ENCODE measurements at regions not wholly inside any gene's neighbourhood (a gene's known extent, or its start where the extent isn't known, plus 50 kb on each side); places are given as distances from the start of the nearest gene placed in this dataset.

GRCh38 chr1:90851711-90852050 is 134.6 kb upstream of the BARHL2 start:
- no peaks in the 10 kb centered on the region for H3K27me3 ChIP-seq (ENCODE audit: insufficient read depth in 3 of 3, low read length in 2 of 3)
- 0 to 2% (median 1%) methylated on average over 16 to 21 of the region's 21 CpGs for WGBS, 3 donors
- peak overlapping the region; percentile 98 for H3K4me3 ChIP-seq

GRCh38 chr1:90850898-90851710 is 134.0 kb upstream of the BARHL2 start:
- no peaks in the 10 kb centered on the region for H3K9me3 ChIP-seq
- H3K36me3 ChIP-seq (ENCODE audit: insufficient read depth in 1 of 2, low read depth in 1 of 2): no peaks in the 10 kb centered on the region
- ATAC-seq (peak; percentile 96 to 99 (median 98)), DNase-seq (peak; percentile 85 to 91)
- intact Hi-C loops (cut with DNase I): loop anchor here in 1 of 2 donors (10.0 kb wide), 2 partner anchors 136 to 174 kb away; partner anchors contain the start of genes BARHL2 and ZNF644
- 0% methylated on average over 60 to 79 of the region's 79 CpGs for WGBS, 3 donors
- peak overlapping the region; percentile 98 for H3K4me3 ChIP-seq
- peak; percentile 82 for TF ChIP-seq CTCF (IDR thresholded peaks at IDR 0.05)
- no peaks in the 10 kb centered on the region for H3K27me3 ChIP-seq (ENCODE audit: insufficient read depth in 3 of 3, low read length in 2 of 3)
- peak overlapping the region; percentile 46 for H3K27ac ChIP-seq
- peaks cover 9% of the 10 kb centered on the region for H3K4me1 ChIP-seq

More at GRCh38 chr1:90851711-90852050, 134.6 kb upstream of the BARHL2 start:
- DNase-seq (no peak), ATAC-seq (no peak)
- H3K4me1 ChIP-seq: peaks cover 9% of the 10 kb centered on the region
- H3K9me3 ChIP-seq: no peaks in the 10 kb centered on the region
- no peak for TF ChIP-seq CTCF (IDR thresholded peaks at IDR 0.05)
- no peaks in the 10 kb centered on the region for H3K36me3 ChIP-seq (ENCODE audit: insufficient read depth in 1 of 2, low read depth in 1 of 2)
- intact Hi-C loops (cut with DNase I): loop anchor here in 1 of 2 donors (10.0 kb wide), 2 partner anchors 137 to 173 kb away; partner anchors contain the start of genes BARHL2 and ZNF644
- no peak overlapping the region for H3K27ac ChIP-seq

GRCh38 chr1:90850181-90850897 is 133.2 kb upstream of the BARHL2 start:
- H3K36me3 ChIP-seq (ENCODE audit: insufficient read depth in 1 of 2, low read depth in 1 of 2): no peaks in the 10 kb centered on the region
- peak; percentile 36 to 57 for DNase-seq
- 11 to 18% (median 17%) methylated on average over 19 of the region's 19 CpGs for WGBS, 3 donors
- ATAC-seq: peak in 3 of 4 donors; percentile 7 to 21 (median 16)
- H3K4me3 ChIP-seq: peak overlapping the region; percentile 98
- no peaks in the 10 kb centered on the region for H3K9me3 ChIP-seq
- no peak for TF ChIP-seq CTCF (IDR thresholded peaks at IDR 0.05)
- peaks cover 9% of the 10 kb centered on the region for H3K4me1 ChIP-seq
- intact Hi-C loops (cut with DNase I): loop anchor here in 1 of 2 donors (10.0 kb wide), 2 partner anchors 136 to 174 kb away; partner anchors contain the start of genes BARHL2 and ZNF644
- H3K27me3 ChIP-seq (ENCODE audit: insufficient read depth in 3 of 3, low read length in 2 of 3): no peaks in the 10 kb centered on the region
- no peak overlapping the region for H3K27ac ChIP-seq

GRCh38 chr1:90841473-90841872 is 124.4 kb upstream of the BARHL2 start:
- Histone ChIP-seq H3K9me3 (no peaks in the 10 kb centered on the region), H3K4me3 (no peak overlapping the region), H3K27ac (no peak overlapping the region), H3K36me3 (ENCODE audit: insufficient read depth in 1 of 2, low read depth in 1 of 2) (no peaks in the 10 kb centered on the region), H3K4me1 (no peaks in the 10 kb centered on the region), H3K27me3 (ENCODE audit: insufficient read depth in 3 of 3, low read length in 2 of 3) (peaks cover 0 to 31% (median 6%) of the 10 kb centered on the region in 3 donors)
- no peak for DNase-seq
- TF ChIP-seq CTCF (IDR thresholded peaks at IDR 0.05): no peak
- no peak for ATAC-seq
- intact Hi-C loops (cut with DNase I): no loop called here
- 40 to 58% (median 52%) methylated on average over 21 of the region's 21 CpGs for WGBS, 3 donors
